ENCODE measurements at regions not wholly inside any gene's neighbourhood (a gene's known extent, or its start where the extent isn't known, plus 50 kb on each side); places are given as distances from the start of the nearest gene placed in this dataset.

DNA sequence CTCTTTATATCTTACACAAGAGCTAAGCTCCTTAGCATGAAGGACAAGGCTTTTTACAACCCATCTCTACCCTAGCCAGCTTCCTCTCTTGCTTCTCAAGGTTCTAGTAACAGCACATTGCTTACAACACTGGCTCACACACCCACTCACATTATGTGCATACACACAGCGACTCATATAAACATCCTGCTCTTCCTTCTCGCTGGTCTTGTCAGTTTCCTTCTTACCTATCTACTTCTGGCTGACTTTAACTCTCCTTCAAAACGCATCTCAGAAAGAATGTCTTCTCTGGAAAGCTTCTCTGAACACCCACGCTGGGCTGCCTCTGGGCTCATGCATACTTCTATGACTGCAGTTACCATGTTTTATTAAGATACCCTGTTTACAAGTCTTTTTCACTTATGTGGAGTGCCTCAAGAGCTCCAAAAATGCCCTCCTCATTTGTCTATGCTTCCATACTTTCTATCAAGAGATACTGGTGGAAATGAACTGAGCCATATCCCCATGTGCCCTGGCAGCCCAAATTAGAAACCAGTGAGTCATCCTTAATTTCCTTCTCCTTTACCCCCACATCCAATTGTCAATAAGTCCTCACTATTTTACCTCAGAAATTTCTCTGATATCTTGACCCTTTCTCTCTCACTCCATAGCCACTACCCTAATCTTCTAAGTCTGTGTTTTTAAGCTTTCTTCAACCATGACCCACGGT, 126.9 kb upstream of the KRAS start:
- H3K4me1 ChIP-seq (replicated peaks in 1 of 2; ENCODE audit: control insufficient read depth in 2 of 2, insufficient read depth in 2 of 2, low read length in 2 of 2): no peaks in the 10 kb centered on the region; a peak in 1 of 5 replicates
- no peaks in the 10 kb centered on the region for H3K36me3 ChIP-seq (ENCODE audit: control insufficient read depth, insufficient read depth, low read length)
- DNase-seq (ENCODE audit: extremely low read depth in 1 of 4, low spot score in 3 of 4): no peak
- FAIRE-seq: no peak
- H3K4me3 ChIP-seq: no peak overlapping the region
- in situ Hi-C loops (cut with MboI) (no loop called here), intact Hi-C loops (cut with micrococcal nuclease) (no loop called here)
- no peaks in the 10 kb centered on the region for H3K9me1 ChIP-seq (ENCODE audit: control insufficient read depth, insufficient read depth, low read length)
- no TSS peak for BruUV-seq (replicated peaks)
- no peak overlapping the region for H3K9ac ChIP-seq (ENCODE audit: insufficient read depth in 1 of 2, low read depth in 2 of 2, low read length in 2 of 2)
- POLR2A ChIA-PET: interaction anchor here (0.6 to 0.7 kb wide), 2 partner anchors 96 to 108 kb away, joined by 3 read pairs; no protein-coding TSS in a partner anchor
- H3K27ac ChIP-seq (ENCODE audit: extremely low read depth, low read depth, low read length): no peak overlapping the region
- H3K4me2 ChIP-seq (ENCODE audit: insufficient read depth, low read length): no peak overlapping the region
- CTCF ChIA-PET (ENCODE audit: low intra/inter-chr PET ratio): no interaction called here
- no peak for ATAC-seq
- WGBS (ENCODE audit: insufficient coverage, low coverage, missing lambda C conversion rate): 2% methylated on average over 5 of the region's 5 CpGs
- H3K27me3 ChIP-seq (ENCODE audit: control insufficient read depth in 2 of 2, insufficient read depth in 2 of 2, low read length in 2 of 2): peaks cover 14 to 24% of the 10 kb centered on the region in 2 experiments
- H3K79me2 ChIP-seq (ENCODE audit: control insufficient read depth, insufficient read depth, low read length): no peaks in the 10 kb centered on the region
- H2AFZ ChIP-seq (ENCODE audit: low read depth, low read length): no peak overlapping the region
- TF ChIP-seq MAZ (CRISPR knock-in tag; conservative IDR thresholded peaks at IDR 0.05 in 1 of 2, IDR thresholded peaks at IDR 0.05 in 1 of 2): no peak
- no peak for TF ChIP-seq BMI1 (IDR thresholded peaks at IDR 0.05; ENCODE audit: low read length)
- TF ChIP-seq TCF7 (IDR thresholded peaks at IDR 0.05; ENCODE audit: borderline replicate concordance): no peak
- TF ChIP-seq EGR1 (conservative IDR thresholded peaks at IDR 0.05): no peak
- no peak for TF ChIP-seq THRAP3 (IDR thresholded peaks at IDR 0.05; ENCODE audit: borderline replicate concordance)
- TF ChIP-seq CTBP1 (IDR thresholded peaks at IDR 0.05; ENCODE audit: borderline replicate concordance): no peak
- no peak for TF ChIP-seq PHF21A (IDR thresholded peaks at IDR 0.05; ENCODE audit: borderline replicate concordance, low read depth)
- TF ChIP-seq SREBF2 (CRISPR knock-in tag; IDR thresholded peaks at IDR 0.05): no peak
- TF ChIP-seq, protein P1, sequence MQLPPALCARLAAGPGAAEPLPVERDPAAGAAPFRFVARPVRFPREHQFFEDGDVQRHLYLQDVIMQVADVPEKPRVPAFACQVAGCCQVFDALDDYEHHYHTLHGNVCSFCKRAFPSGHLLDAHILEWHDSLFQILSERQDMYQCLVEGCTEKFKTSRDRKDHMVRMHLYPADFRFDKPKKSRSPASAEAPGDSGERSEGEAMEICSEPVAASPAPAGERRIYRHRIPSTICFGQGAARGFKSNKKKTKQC (CRISPR knock-in tag; IDR thresholded peaks at IDR 0.05): no peak
- no peak for TF ChIP-seq HNRNPL (IDR thresholded peaks at IDR 0.05; ENCODE audit: low read depth, low read length)
- H4K20me1 ChIP-seq (replicated peaks; ENCODE audit: control insufficient read depth, insufficient read depth, low read length): no peaks in the 10 kb centered on the region
- H3K9me3 ChIP-seq (replicated peaks; ENCODE audit: control insufficient read depth, insufficient read depth, low read depth, low read length): no peaks in the 10 kb centered on the region
